ENCODE measurements at regions not wholly inside any gene's neighbourhood (a gene's known extent, or its start where the extent isn't known, plus 50 kb on each side); places are given as distances from the start of the nearest gene placed in this dataset.

DNA sequence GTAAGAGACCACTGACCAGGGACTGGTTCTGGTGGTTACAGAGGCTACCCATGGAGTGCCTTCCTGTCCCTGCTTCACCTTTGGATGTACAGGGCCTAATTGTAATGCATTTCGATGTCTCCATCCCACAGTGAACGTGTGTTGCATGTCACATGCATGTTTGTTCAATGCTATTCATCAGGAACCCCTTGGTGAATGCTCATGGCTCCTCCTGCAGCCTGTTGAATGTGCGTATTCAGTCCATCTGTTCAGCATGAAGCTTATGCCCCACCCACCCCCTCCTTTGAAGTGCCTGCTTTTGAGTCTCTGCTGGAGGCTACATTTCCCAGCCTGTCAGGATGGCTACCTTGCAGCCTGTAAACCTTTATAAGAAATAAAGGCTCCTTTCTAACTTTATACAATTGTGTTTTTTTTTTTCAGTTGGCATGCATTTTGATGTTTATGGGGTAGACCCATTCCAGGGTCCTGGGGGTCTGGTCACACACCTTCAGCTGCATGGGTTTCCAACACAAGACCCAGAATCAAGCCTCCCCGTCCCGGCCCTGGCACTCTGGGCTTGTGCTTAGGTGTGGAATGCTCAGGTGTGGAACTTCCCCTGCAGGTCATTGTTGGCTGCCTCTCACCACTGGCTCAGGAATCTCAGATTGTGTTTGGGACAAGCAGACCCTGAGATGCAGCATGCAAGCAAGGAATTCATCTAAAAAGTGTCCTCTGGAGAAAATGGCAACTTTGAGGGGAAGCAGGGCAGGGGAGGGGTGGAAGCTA lies 238.8 kb upstream of the HDAC4 start:
- no peak for DNase-seq (ENCODE audit: low read depth, low spot score)
- ChIA-PET CTCF (no interaction called here), POLR2A (no interaction called here)
- TF ChIP-seq, protein P1, sequence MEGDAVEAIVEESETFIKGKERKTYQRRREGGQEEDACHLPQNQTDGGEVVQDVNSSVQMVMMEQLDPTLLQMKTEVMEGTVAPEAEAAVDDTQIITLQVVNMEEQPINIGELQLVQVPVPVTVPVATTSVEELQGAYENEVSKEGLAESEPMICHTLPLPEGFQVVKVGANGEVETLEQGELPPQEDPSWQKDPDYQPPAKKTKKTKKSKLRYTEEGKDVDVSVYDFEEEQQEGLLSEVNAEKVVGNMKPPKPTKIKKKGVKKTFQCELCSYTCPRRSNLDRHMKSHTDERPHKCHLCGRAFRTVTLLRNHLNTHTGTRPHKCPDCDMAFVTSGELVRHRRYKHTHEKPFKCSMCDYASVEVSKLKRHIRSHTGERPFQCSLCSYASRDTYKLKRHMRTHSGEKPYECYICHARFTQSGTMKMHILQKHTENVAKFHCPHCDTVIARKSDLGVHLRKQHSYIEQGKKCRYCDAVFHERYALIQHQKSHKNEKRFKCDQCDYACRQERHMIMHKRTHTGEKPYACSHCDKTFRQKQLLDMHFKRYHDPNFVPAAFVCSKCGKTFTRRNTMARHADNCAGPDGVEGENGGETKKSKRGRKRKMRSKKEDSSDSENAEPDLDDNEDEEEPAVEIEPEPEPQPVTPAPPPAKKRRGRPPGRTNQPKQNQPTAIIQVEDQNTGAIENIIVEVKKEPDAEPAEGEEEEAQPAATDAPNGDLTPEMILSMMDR (IDR thresholded peaks at IDR 0.05; ENCODE audit: insufficient read depth, low read length, missing control alignments), result no peak
- H3K4me3 ChIP-seq (ENCODE audit: low read depth, low read length), result no peak overlapping the region

DNA sequence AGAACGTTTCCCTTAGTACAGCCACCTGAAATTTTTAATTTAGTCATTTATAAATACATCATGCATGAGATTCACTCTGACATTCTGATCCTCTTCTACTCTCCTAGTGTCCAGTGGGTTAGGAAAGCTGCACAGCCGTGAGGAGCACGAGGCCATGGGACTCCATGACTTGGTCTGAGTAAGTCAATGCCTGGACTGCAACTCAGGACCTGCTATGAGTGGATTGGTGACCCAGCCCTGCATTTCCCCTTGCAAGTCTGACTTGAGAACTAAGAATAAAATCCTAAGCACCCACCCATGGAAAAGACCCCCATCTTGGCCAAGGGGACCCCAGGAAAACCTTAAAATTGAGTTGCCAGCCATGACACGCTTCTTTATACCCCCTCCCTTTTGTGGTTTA lies 237.6 kb upstream of the HDAC4 start:
- TF ChIP-seq, protein P1 (IDR thresholded peaks at IDR 0.05; ENCODE audit: insufficient read depth, low read length, missing control alignments), result no peak
- ChIA-PET CTCF (no interaction called here), POLR2A (no interaction called here)
- H3K4me3 ChIP-seq (ENCODE audit: low read depth, low read length), result no peak overlapping the region
- DNase-seq (ENCODE audit: low read depth, low spot score), result no peak

DNA sequence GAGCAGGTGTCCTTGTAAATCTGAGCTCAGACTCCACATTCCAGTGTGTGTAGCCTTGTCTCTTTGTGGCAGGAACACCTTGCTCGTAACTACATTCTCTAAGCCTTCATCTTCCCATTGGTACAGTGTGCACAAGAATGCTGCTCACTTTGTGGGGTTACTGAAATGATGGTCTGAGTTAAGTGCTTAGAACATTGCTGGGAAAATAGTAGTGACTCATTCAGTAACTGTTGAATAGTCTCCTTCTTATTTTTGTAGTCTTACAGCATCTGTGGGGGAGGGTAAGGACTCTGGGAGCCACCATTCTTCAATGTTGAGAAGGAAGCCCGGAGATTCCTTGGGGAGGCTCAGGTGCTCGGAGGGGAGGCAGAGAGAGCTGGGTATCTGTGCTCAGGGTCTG lies 236.0 kb upstream of the HDAC4 start:
- no peak for DNase-seq (ENCODE audit: low read depth, low spot score)

DNA sequence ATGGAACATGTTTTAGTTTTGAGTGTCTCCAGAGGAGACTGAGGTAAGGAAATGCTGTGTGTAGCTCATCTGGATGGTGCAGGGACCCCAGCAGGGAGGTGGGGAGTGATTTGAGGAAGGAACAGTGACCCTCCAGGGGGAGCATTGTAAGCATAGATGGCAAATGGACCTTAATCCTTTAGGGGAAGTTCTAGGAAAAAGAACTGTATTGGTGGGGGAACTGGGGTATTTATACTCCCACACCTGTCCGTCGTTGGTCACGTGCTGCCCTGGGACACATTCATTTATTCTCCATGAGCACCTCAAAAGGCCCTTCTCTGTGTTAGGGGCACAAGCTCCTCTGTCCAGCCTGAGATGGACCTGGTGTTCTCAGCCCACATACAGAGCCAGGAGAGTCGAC lies 233.9 kb upstream of the HDAC4 start:
- no peak for DNase-seq (ENCODE audit: low read depth, low spot score)
- TF ChIP-seq, protein P1 (IDR thresholded peaks at IDR 0.05; ENCODE audit: insufficient read depth, low read length, missing control alignments), result no peak
- POLR2A ChIA-PET, result no interaction called here
- CTCF ChIA-PET, result no interaction called here
- no peak overlapping the region for H3K4me3 ChIP-seq (ENCODE audit: low read depth, low read length)

More for the DNA sequence above, 236.0 kb upstream of the HDAC4 start:
- POLR2A ChIA-PET, result no interaction called here
- TF ChIP-seq, protein P1 (IDR thresholded peaks at IDR 0.05; ENCODE audit: insufficient read depth, low read length, missing control alignments), result no peak
- no peak overlapping the region for H3K4me3 ChIP-seq (ENCODE audit: low read depth, low read length)
- CTCF ChIA-PET, result no interaction called here

DNA sequence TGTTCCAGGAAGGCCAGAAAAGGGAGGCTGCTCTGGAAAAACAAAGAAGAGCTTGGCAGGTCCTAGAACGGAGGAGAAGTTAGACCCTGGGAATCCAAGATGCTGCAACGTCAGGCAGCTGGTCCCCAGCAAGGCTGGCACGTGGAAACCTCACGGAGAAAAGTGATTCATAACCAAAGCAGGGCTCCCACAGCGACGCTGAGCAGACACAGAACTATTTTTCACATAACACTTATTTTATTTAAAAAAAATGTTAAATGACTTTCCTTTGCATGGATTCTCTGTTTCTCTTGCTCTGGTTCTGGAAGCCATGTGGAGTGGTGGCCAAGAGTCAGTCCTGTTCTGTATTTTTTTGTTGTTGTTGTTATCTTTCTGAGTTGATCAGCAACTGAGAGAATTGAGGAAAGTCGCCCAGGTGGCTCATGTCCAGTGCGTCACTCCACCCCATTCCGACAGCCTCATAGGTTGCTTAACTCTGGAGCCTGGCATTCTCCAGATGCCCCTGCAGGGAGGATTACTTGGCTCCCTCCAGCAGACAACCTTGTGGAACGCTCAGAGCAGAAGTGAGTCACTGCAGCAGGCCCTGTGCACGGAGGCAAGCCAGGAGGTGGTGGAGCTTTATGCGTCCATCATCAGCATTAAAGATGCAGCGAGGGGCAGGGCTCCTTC lies 229.9 kb upstream of the HDAC4 start:
- TF ChIP-seq, protein P1 (IDR thresholded peaks at IDR 0.05; ENCODE audit: insufficient read depth, low read length, missing control alignments), result no peak
- ChIA-PET POLR2A (no interaction called here), CTCF (interaction anchor here (1.2 to 1.5 kb wide), 2 partner anchors 10 to 487 kb away, joined by 3 to 4 read pairs; no protein-coding TSS in a partner anchor)
- DNase-seq (ENCODE audit: low read depth, low spot score), result peak; percentile 69
- no peak overlapping the region for H3K4me3 ChIP-seq (ENCODE audit: low read depth, low read length)

DNA sequence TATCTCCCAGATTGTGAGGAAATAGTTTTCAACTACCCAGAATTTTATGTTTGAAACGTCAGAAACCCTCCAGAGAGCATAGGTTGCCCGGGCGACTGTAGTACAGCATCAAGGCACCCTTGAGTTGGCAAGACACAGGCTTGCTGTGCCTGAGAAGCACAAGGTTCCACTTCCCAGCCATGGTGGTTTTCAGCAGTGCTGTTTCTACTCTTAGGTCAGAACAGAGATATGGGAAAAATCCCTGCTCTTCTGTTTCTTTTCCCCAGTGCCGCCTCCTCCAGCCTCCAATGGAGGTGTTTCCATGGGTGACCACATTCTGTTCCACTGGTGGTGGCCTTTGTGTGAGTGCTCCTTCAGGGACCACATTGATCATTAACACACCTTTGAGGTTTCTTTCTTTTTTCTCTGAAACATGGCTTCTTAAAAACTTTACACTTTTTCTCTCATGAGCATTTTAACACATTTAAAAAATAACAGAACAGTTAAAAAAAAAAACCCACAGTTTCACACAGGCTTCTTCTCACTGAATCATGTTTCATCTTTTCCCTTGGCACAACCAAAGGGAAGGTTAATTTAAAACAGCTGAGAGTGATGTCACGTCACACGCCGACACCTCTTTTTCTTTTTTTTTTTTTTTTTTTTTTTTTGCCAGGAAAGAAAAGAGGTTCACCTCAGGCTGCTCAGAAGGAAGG lies 229.3 kb upstream of the HDAC4 start:
- ChIA-PET POLR2A (no interaction called here), CTCF (interaction anchor here (1.2 to 1.5 kb wide), 2 partner anchors 10 to 486 kb away, joined by 3 to 4 read pairs; no protein-coding TSS in a partner anchor)
- TF ChIP-seq, protein P1 (IDR thresholded peaks at IDR 0.05; ENCODE audit: insufficient read depth, low read length, missing control alignments), result no peak
- no peak overlapping the region for H3K4me3 ChIP-seq (ENCODE audit: low read depth, low read length)
- DNase-seq (ENCODE audit: low read depth, low spot score), result no peak
